ENCODE measurements at regions not wholly inside any gene's neighbourhood (a gene's known extent, or its start where the extent isn't known, plus 50 kb on each side); places are given as distances from the start of the nearest gene placed in this dataset.

GRCh38 chr14:96660667-96661066 lies 136.5 kb upstream of the VRK1 start:
- ChIA-PET POLR2A (ENCODE audit: low non-redundant PET) (no interaction called here), CTCF (no interaction called here)
- H3K4me3 ChIP-seq (ENCODE audit: low read depth, low read length, poor library complexity, severe bottlenecking): no peak overlapping the region
- TF ChIP-seq EZH2 (IDR thresholded peaks at IDR 0.05; ENCODE audit: borderline replicate concordance, low read depth, low read length, poor library complexity, severe bottlenecking): no peak
- TF ChIP-seq, protein P1, sequence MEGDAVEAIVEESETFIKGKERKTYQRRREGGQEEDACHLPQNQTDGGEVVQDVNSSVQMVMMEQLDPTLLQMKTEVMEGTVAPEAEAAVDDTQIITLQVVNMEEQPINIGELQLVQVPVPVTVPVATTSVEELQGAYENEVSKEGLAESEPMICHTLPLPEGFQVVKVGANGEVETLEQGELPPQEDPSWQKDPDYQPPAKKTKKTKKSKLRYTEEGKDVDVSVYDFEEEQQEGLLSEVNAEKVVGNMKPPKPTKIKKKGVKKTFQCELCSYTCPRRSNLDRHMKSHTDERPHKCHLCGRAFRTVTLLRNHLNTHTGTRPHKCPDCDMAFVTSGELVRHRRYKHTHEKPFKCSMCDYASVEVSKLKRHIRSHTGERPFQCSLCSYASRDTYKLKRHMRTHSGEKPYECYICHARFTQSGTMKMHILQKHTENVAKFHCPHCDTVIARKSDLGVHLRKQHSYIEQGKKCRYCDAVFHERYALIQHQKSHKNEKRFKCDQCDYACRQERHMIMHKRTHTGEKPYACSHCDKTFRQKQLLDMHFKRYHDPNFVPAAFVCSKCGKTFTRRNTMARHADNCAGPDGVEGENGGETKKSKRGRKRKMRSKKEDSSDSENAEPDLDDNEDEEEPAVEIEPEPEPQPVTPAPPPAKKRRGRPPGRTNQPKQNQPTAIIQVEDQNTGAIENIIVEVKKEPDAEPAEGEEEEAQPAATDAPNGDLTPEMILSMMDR (conservative IDR thresholded peaks at IDR 0.05; ENCODE audit: low read depth, low read length): no peak
- intact Hi-C loops (cut with micrococcal nuclease; ENCODE audit: unreplicated experiment): loop anchor here (5.0 kb wide), 1 partner anchor 83 kb away; no protein-coding TSS in a partner anchor
- peaks cover 34% of the 10 kb centered on the region for H3K4me1 ChIP-seq (ENCODE audit: insufficient read depth, low read length, poor library complexity, severe bottlenecking)
- H3K36me3 ChIP-seq (ENCODE audit: insufficient read depth, low read length, poor library complexity, severe bottlenecking): no peaks in the 10 kb centered on the region
- BruUV-seq (replicated peaks): no TSS peak
- no peaks in the 10 kb centered on the region for H3K27me3 ChIP-seq (replicated peaks; ENCODE audit: insufficient read depth, low read depth, low read length, poor library complexity)
- no peak overlapping the region for H3K27ac ChIP-seq (ENCODE audit: low read depth, low read length, poor library complexity, severe bottlenecking)
- peak; percentile 43 for DNase-seq (ENCODE audit: low spot score)
- H3K9me3 ChIP-seq (ENCODE audit: low read depth, low read length, poor library complexity, severe bottlenecking): no peaks in the 10 kb centered on the region

DNA sequence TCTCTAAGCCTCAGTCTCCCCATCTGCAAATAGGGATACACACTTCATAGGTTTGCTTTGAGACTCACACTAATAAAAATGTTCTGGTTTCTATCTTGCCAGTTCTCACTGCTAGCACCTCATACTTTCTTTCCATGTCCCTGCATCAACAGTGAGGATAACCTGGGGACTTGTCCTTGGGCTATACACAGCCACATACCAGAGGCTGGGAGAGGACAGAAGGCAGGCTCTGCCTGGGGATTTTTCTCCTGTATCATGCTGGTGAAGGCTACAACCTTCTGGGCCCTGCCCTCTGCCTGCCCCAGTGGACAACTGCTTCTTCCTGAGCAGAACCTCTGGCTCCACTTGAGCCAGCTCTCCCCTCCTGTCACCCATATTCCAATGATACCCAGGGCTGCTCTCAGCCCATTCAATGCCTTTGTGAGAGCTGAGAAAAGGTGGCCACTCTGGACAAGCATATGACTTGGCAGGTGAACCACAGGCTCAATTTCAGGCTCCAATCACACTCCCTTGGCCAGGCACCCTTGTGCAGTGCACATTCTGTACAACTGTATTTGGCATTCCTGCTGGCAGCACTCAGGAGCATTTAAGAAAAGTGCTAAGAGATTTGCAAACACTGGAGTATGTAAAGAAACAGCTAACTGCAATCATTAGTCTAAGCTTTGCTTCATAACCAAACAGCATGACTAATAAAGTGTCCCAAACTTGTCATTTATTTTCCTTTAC lies 135.8 kb upstream of the VRK1 start:
- no peaks in the 10 kb centered on the region for H3K9me3 ChIP-seq (ENCODE audit: low read depth, low read length, poor library complexity, severe bottlenecking)
- ChIA-PET POLR2A (ENCODE audit: low non-redundant PET) (no interaction called here), CTCF (no interaction called here)
- no peaks in the 10 kb centered on the region for H3K36me3 ChIP-seq (ENCODE audit: insufficient read depth, low read length, poor library complexity, severe bottlenecking)
- no peak for DNase-seq (ENCODE audit: low spot score)
- BruUV-seq (replicated peaks): no TSS peak
- H3K27ac ChIP-seq (ENCODE audit: low read depth, low read length, poor library complexity, severe bottlenecking): no peak overlapping the region
- peaks cover 34% of the 10 kb centered on the region for H3K4me1 ChIP-seq (ENCODE audit: insufficient read depth, low read length, poor library complexity, severe bottlenecking)
- no peak overlapping the region for H3K4me3 ChIP-seq (ENCODE audit: low read depth, low read length, poor library complexity, severe bottlenecking)
- TF ChIP-seq, protein P1 (conservative IDR thresholded peaks at IDR 0.05; ENCODE audit: low read depth, low read length): no peak
- no peak for TF ChIP-seq EZH2 (IDR thresholded peaks at IDR 0.05; ENCODE audit: borderline replicate concordance, low read depth, low read length, poor library complexity, severe bottlenecking)
- intact Hi-C loops (cut with micrococcal nuclease; ENCODE audit: unreplicated experiment): loop anchor here (5.0 kb wide), 1 partner anchor 84 kb away; no protein-coding TSS in a partner anchor
- no peaks in the 10 kb centered on the region for H3K27me3 ChIP-seq (replicated peaks; ENCODE audit: insufficient read depth, low read depth, low read length, poor library complexity)

GRCh38 chr14:96662116-96662970 lies 134.8 kb upstream of the VRK1 start:
- BruUV-seq (replicated peaks): no TSS peak
- Histone ChIP-seq H3K27ac (ENCODE audit: low read depth, low read length, poor library complexity, severe bottlenecking) (no peak overlapping the region), H3K4me3 (ENCODE audit: low read depth, low read length, poor library complexity, severe bottlenecking) (peak overlapping the region; percentile 7), H3K4me1 (ENCODE audit: insufficient read depth, low read length, poor library complexity, severe bottlenecking) (peaks cover 34% of the 10 kb centered on the region), H3K36me3 (ENCODE audit: insufficient read depth, low read length, poor library complexity, severe bottlenecking) (no peaks in the 10 kb centered on the region), H3K9me3 (ENCODE audit: low read depth, low read length, poor library complexity, severe bottlenecking) (no peaks in the 10 kb centered on the region), H3K27me3 (replicated peaks; ENCODE audit: insufficient read depth, low read depth, low read length, poor library complexity) (no peaks in the 10 kb centered on the region)
- POLR2A ChIA-PET (ENCODE audit: low non-redundant PET): no interaction called here
- CTCF ChIA-PET: no interaction called here
- TF ChIP-seq, protein P1 (conservative IDR thresholded peaks at IDR 0.05; ENCODE audit: low read depth, low read length): no peak
- TF ChIP-seq EZH2 (IDR thresholded peaks at IDR 0.05; ENCODE audit: borderline replicate concordance, low read depth, low read length, poor library complexity, severe bottlenecking): no peak
- intact Hi-C loops (cut with micrococcal nuclease; ENCODE audit: unreplicated experiment): loop anchor here (5.0 kb wide), 1 partner anchor 85 kb away; no protein-coding TSS in a partner anchor
- peak; percentile 77 for DNase-seq (ENCODE audit: low spot score)
